WTC11 (cell line): ENCODE measurements at regions not wholly inside any gene's neighbourhood (a gene's known extent, or its start where the extent isn't known, plus 50 kb on each side); places are given as distances from the start of the nearest gene placed in this dataset.

Experiments
- ATAC-seq: fragments of 200-7000 bp; cut with Tn5 transposase; 2 replicates; pipeline ENCODE4 v1.10.0; 2021; ENCODE audit warnings: mild to moderate bottlenecking, moderate library complexity
- CTCF ChIA-PET: fragments of 300-600 bp; sonication (Branson Sonifier 250); formaldehyde crosslinking; loops from one replicate; lab custom pipeline; 2021; ENCODE audit warnings: antibody characterized with exemption; lab: Charles Lee
- POLR2A ChIA-PET: fragments of 350-600 bp; sonication (Branson Sonifier 250); formaldehyde crosslinking; loops from one replicate; lab custom pipeline; 2021; ENCODE audit warnings: antibody characterized with exemption; lab: Charles Lee
- DNase-seq: peaks from one replicate; pipeline ENCODE4 v3.0.0; 2021; ENCODE audit warnings: low spot score
- H3K27ac Mint-ChIP-seq: 2 replicates; pipeline ENCODE4 v1.8.0; 2021; ENCODE audit warnings: mixed read lengths
- H3K27me3 Mint-ChIP-seq: 2 replicates; pipeline ENCODE4 v1.8.0; 2021; ENCODE audit warnings: low read depth, mild to moderate bottlenecking, moderate library complexity, mixed read lengths
- H3K36me3 Mint-ChIP-seq: 2 replicates; pipeline ENCODE4 v1.8.0; 2021; ENCODE audit warnings: mixed read lengths
- H3K4me1 Mint-ChIP-seq: 2 replicates; pipeline ENCODE4 v1.8.0; 2022; ENCODE audit warnings: mixed read lengths
- H3K4me3 Mint-ChIP-seq: 2 replicates; pipeline ENCODE4 v1.8.0; 2021; ENCODE audit warnings: mild to moderate bottlenecking, moderate library complexity, mixed read lengths
- H3K9me3 Mint-ChIP-seq: 2 replicates; pipeline ENCODE4 v1.8.0; 2021; ENCODE audit warnings: mixed read lengths
- CTCF ChIP-seq: fragments of 200-600 bp; IDR thresholded peaks from 2 replicates; pipeline ENCODE4 v1.8.0; 2022; ENCODE audit warnings: antibody characterized with exemption
- E2F1 ChIP-seq: sonication (generic); formaldehyde crosslinking; IDR thresholded peaks from 2 replicates; pipeline ENCODE4 v1.8.0; 2022; ENCODE audit warnings: mild to moderate bottlenecking, missing genetic modification reagents
- E2F4 ChIP-seq: sonication (generic); formaldehyde crosslinking; IDR thresholded peaks from 2 replicates; pipeline ENCODE4 v1.8.1; 2022; ENCODE audit warnings: low read depth, mild to moderate bottlenecking, moderate library complexity, missing genetic modification reagents, borderline replicate concordance
- ELF4 ChIP-seq: sonication (generic); formaldehyde crosslinking; IDR thresholded peaks from 2 replicates; pipeline ENCODE4 v1.8.1; 2022; ENCODE audit warnings: low read depth, mild to moderate bottlenecking, moderate library complexity, missing genetic modification reagents
- ETV6 ChIP-seq: sonication (generic); formaldehyde crosslinking; IDR thresholded peaks from 2 replicates; pipeline ENCODE4 v1.8.1; 2022; ENCODE audit warnings: mild to moderate bottlenecking, missing genetic modification reagents
- FOXK1 ChIP-seq: sonication (generic); formaldehyde crosslinking; IDR thresholded peaks from 2 replicates; pipeline ENCODE4 v1.8.0; 2022; ENCODE audit warnings: mild to moderate bottlenecking, moderate library complexity, missing genetic modification reagents
- FOXP1 ChIP-seq: sonication (generic); formaldehyde crosslinking; IDR thresholded peaks from 2 replicates; pipeline ENCODE4 v1.8.0; 2022; ENCODE audit warnings: missing genetic modification reagents, mild to moderate bottlenecking, moderate library complexity, borderline replicate concordance
- JUN ChIP-seq: sonication (generic); formaldehyde crosslinking; IDR thresholded peaks from 2 replicates; pipeline ENCODE4 v1.8.0; 2023; ENCODE audit warnings: mild to moderate bottlenecking, missing genetic modification reagents
- MAX ChIP-seq: sonication (generic); formaldehyde crosslinking; IDR thresholded peaks from 2 replicates; pipeline ENCODE4 v1.8.0; 2022; ENCODE audit warnings: mild to moderate bottlenecking, missing genetic modification reagents
- MLX ChIP-seq: sonication (generic); formaldehyde crosslinking; IDR thresholded peaks from 2 replicates; pipeline ENCODE4 v1.8.1; 2023; ENCODE audit warnings: mild to moderate bottlenecking, missing genetic modification reagents, moderate library complexity
- NR3C1 ChIP-seq: sonication (generic); formaldehyde crosslinking; conservative IDR thresholded peaks from 2 replicates; pipeline ENCODE4 v1.8.1; 2023; ENCODE audit warnings: low read depth, mild to moderate bottlenecking, missing genetic modification reagents
- PREB ChIP-seq: sonication (generic); formaldehyde crosslinking; IDR thresholded peaks from 2 replicates; pipeline ENCODE4 v1.8.1; 2022; ENCODE audit warnings: mild to moderate bottlenecking, missing genetic modification reagents, moderate library complexity, borderline replicate concordance
- RORB ChIP-seq: fragments of 250-450 bp; sonication (Bioruptor Pico); IDR thresholded peaks from 2 replicates; pipeline ENCODE4 v1.9.0; 2021; ENCODE audit warnings: mild to moderate bottlenecking
- SP1 ChIP-seq: sonication (generic); formaldehyde crosslinking; conservative IDR thresholded peaks from 2 replicates; pipeline ENCODE4 v1.8.1; 2022; ENCODE audit warnings: missing genetic modification reagents
- TEAD4 ChIP-seq: sonication (generic); formaldehyde crosslinking; IDR thresholded peaks from 2 replicates; pipeline ENCODE4 v1.8.0; 2022; ENCODE audit warnings: mild to moderate bottlenecking, missing genetic modification reagents
- TP53 ChIP-seq: sonication (generic); formaldehyde crosslinking; IDR thresholded peaks from 2 replicates; pipeline ENCODE4 v1.8.1; 2023; ENCODE audit warnings: mild to moderate bottlenecking, missing genetic modification reagents
- USF1 ChIP-seq: sonication (generic); formaldehyde crosslinking; IDR thresholded peaks from 2 replicates; pipeline ENCODE4 v1.8.0; 2022; ENCODE audit warnings: mild to moderate bottlenecking, missing genetic modification reagents
- ZNF121 ChIP-seq: sonication (generic); formaldehyde crosslinking; IDR thresholded peaks from 2 replicates; pipeline ENCODE4 v1.8.0; 2023; ENCODE audit warnings: missing genetic modification reagents
- ZNF263 ChIP-seq: sonication (generic); formaldehyde crosslinking; IDR thresholded peaks from 2 replicates; pipeline ENCODE4 v1.8.1; 2022; ENCODE audit warnings: low read depth, mild to moderate bottlenecking, moderate library complexity, missing genetic modification reagents
- ZSCAN18 ChIP-seq: fragments of 250-450 bp; sonication (Bioruptor Pico); IDR thresholded peaks from 2 replicates; pipeline ENCODE4 v2.1.2; 2022; ENCODE audit warnings: mild to moderate bottlenecking, moderate library complexity

GRCh38 chr11:8340296-8340695, 76.6 kb upstream of the LMO1 start:
- DNase-seq (no peak), ATAC-seq (no peak)
- H3K4me1 Mint-ChIP-seq = peaks cover 38% of the 10 kb centered on the region
- ChIA-PET POLR2A (no interaction called here), CTCF (interaction anchor here (0.6 to 1.8 kb wide), 10 partner anchors 10 to 227 kb away, joined by 3 to 11 read pairs (median 4); partner anchors contain the start of gene LMO1)
- no peaks in the 10 kb centered on the region; the same call in 1 of the 2 replicates for H3K27me3 Mint-ChIP-seq
- TF ChIP-seq ETV6 = no peak
- no peak for TF ChIP-seq NR3C1 (CRISPR knock-in tag)
- no peak for TF ChIP-seq PREB (CRISPR knock-in tag)
- TF ChIP-seq MLX (CRISPR knock-in tag) = no peak
- TF ChIP-seq ZNF263 = no peak
- TF ChIP-seq FOXK1 (CRISPR knock-in tag) = no peak
- TF ChIP-seq ELF4 (CRISPR knock-in tag) = no peak
- TF ChIP-seq SP1 (CRISPR knock-in tag) = no peak
- TF ChIP-seq TP53 (CRISPR knock-in tag) = no peak
- TF ChIP-seq ZNF121 (CRISPR knock-in tag) = no peak
- TF ChIP-seq USF1 = no peak
- TF ChIP-seq MAX (CRISPR knock-in tag) = no peak
- TF ChIP-seq CTCF = no peak
- no peak for TF ChIP-seq ZSCAN18 (CRISPR knock-in tag)
- no peak for TF ChIP-seq FOXP1
- no peak for TF ChIP-seq RORB (CRISPR knock-in tag)
- no peak for TF ChIP-seq E2F1 (CRISPR knock-in tag)
- TF ChIP-seq E2F4 = no peak
- TF ChIP-seq TEAD4 = no peak
- no peak for TF ChIP-seq JUN (CRISPR knock-in tag)
- no peak overlapping the region for H3K27ac Mint-ChIP-seq
- no peaks in the 10 kb centered on the region for H3K36me3 Mint-ChIP-seq
- H3K9me3 Mint-ChIP-seq = no peaks in the 10 kb centered on the region
- peak overlapping the region; percentile 2; the same call in 1 of the 2 replicates for H3K4me3 Mint-ChIP-seq
